Neural crest cell (in vitro differentiated cells): ENCODE measurements at regions not wholly inside any gene's neighbourhood (a gene's known extent, or its start where the extent isn't known, plus 50 kb on each side); places are given as distances from the start of the nearest gene placed in this dataset.

ENCODE experiments used
- DNase-seq: peaks from one replicate; pipeline ENCODE4 v3.0.0; 2021; ENCODE audit warnings: low read depth, mixed read lengths, low spot score
- H3K27ac Mint-ChIP-seq: one replicate; pipeline ENCODE4 v1.8.0; 2021; ENCODE audit warnings: mild to moderate bottlenecking, mixed read lengths; ENCODE audit not compliant: unreplicated experiment
- H3K27me3 Mint-ChIP-seq: 2 replicates; pipeline ENCODE4 v1.8.0; 2021; ENCODE audit warnings: low read depth, mild to moderate bottlenecking, mixed read lengths
- H3K36me3 Mint-ChIP-seq: 2 replicates; pipeline ENCODE4 v1.8.0; 2021; ENCODE audit warnings: low read depth, mild to moderate bottlenecking, mixed read lengths
- H3K4me1 Mint-ChIP-seq: 2 replicates; pipeline ENCODE4 v1.8.0; 2021; ENCODE audit warnings: mixed read lengths
- H3K4me3 Mint-ChIP-seq: one replicate; pipeline ENCODE4 v1.8.0; 2021; ENCODE audit warnings: mild to moderate bottlenecking, mixed read lengths
- H3K9me3 Mint-ChIP-seq: 2 replicates; pipeline ENCODE4 v1.8.0; 2021; ENCODE audit warnings: mixed read lengths
- TF ChIP-seq, protein P1 (sequence below): fragments of 200-600 bp; sonication (generic); conservative IDR thresholded peaks from 2 replicates; pipeline ENCODE4 v1.5.0; 2021; ENCODE audit warnings: antibody characterized with exemption, mild to moderate bottlenecking

- no peak overlapping the region for H3K27ac Mint-ChIP-seq
These were observed 52.2 kb upstream of the ATP1A1 start for GRCh38 chr1:116320874-116321273.

GRCh38 chr1:116321766-116322175, 51.3 kb upstream of the ATP1A1 start:
- no peak for DNase-seq
- H3K27me3 Mint-ChIP-seq, result no peaks in the 10 kb centered on the region
- H3K36me3 Mint-ChIP-seq, result no peaks in the 10 kb centered on the region
- no peaks in the 10 kb centered on the region for H3K9me3 Mint-ChIP-seq
- H3K27ac Mint-ChIP-seq, result no peak overlapping the region
- TF ChIP-seq, protein P1, sequence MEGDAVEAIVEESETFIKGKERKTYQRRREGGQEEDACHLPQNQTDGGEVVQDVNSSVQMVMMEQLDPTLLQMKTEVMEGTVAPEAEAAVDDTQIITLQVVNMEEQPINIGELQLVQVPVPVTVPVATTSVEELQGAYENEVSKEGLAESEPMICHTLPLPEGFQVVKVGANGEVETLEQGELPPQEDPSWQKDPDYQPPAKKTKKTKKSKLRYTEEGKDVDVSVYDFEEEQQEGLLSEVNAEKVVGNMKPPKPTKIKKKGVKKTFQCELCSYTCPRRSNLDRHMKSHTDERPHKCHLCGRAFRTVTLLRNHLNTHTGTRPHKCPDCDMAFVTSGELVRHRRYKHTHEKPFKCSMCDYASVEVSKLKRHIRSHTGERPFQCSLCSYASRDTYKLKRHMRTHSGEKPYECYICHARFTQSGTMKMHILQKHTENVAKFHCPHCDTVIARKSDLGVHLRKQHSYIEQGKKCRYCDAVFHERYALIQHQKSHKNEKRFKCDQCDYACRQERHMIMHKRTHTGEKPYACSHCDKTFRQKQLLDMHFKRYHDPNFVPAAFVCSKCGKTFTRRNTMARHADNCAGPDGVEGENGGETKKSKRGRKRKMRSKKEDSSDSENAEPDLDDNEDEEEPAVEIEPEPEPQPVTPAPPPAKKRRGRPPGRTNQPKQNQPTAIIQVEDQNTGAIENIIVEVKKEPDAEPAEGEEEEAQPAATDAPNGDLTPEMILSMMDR, result no peak
- peaks cover 4% of the 10 kb centered on the region for H3K4me1 Mint-ChIP-seq
- no peak overlapping the region for H3K4me3 Mint-ChIP-seq

More at GRCh38 chr1:116320874-116321273, 52.2 kb upstream of the ATP1A1 start:
- no peak for DNase-seq
- Mint-ChIP-seq H3K4me3 (no peak overlapping the region), H3K9me3 (no peaks in the 10 kb centered on the region), H3K27me3 (no peaks in the 10 kb centered on the region), H3K4me1 (no peaks in the 10 kb centered on the region), H3K36me3 (no peaks in the 10 kb centered on the region)
- TF ChIP-seq, protein P1, result no peak

DNA sequence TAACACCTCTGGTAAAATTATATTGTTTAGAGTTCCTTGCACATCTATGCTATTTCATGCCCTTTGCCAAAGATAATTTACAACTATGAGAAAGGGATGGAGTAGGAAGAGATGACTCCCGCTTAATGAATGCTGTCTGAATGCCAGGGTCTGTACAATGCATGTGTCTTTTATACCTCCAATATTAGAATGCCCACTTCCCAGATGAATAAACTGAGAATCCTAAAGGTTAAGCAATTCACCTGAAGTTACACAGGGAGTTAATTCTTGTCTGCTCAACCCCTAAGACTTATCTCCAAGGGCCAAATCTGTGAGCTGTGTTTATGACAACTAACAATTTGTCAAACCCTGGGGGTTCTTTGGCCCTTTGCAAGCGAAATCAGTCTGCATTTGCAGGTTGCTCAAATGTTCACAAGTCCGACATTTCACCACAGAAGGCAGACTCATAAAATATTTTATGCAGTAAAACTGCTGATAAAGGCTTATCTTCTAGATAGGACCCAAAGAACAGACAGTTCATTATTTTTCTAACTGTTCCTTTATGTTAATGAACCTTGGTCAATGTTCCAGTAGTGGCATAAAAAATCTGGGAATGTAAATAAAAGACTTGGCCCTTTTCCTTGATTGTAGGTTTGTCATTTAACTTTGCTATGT, 50.2 kb upstream of the ATP1A1 start:
- Mint-ChIP-seq H3K4me1 (peaks cover 4% of the 10 kb centered on the region), H3K36me3 (no peaks in the 10 kb centered on the region), H3K27me3 (no peaks in the 10 kb centered on the region), H3K4me3 (no peak overlapping the region), H3K9me3 (no peaks in the 10 kb centered on the region), H3K27ac (no peak overlapping the region)
- TF ChIP-seq, protein P1, result no peak
- no peak for DNase-seq
